Activated naive CD8-positive, alpha-beta T cell treated with anti-CD3 and anti-CD28 coated beads for 36 hours (primary cell): ENCODE measurements at regions not wholly inside any gene's neighbourhood (a gene's known extent, or its start where the extent isn't known, plus 50 kb on each side); places are given as distances from the start of the nearest gene placed in this dataset.
"Not testable (repeated sequence)": the region's sequence is repeated elsewhere in the genome, so short reads cannot be mapped to it uniquely, and the experiment has no call there.

Experiments used
- DNase-seq: peaks from one replicate; pipeline ENCODE4 v3.0.0; 2021
- H3K27ac Mint-ChIP-seq: one replicate; pipeline ENCODE4 v1.8.0; 2022; ENCODE audit warnings: mild to moderate bottlenecking, moderate library complexity, mixed read lengths
- H3K27me3 Mint-ChIP-seq: one replicate; pipeline ENCODE4 v1.8.0; 2022; ENCODE audit warnings: mild to moderate bottlenecking, mixed read lengths
- H3K36me3 Mint-ChIP-seq: one replicate; pipeline ENCODE4 v1.8.0; 2021; ENCODE audit warnings: mild to moderate bottlenecking, mixed read lengths
- H3K4me1 Mint-ChIP-seq: one replicate; pipeline ENCODE4 v1.8.0; 2021; ENCODE audit warnings: mixed read lengths
- H3K4me3 Mint-ChIP-seq: one replicate; pipeline ENCODE4 v1.8.0; 2022; ENCODE audit warnings: mild to moderate bottlenecking, moderate library complexity, mixed read lengths
- H3K9me3 Mint-ChIP-seq: one replicate; pipeline ENCODE4 v1.8.0; 2022; ENCODE audit warnings: mixed read lengths

DNA sequence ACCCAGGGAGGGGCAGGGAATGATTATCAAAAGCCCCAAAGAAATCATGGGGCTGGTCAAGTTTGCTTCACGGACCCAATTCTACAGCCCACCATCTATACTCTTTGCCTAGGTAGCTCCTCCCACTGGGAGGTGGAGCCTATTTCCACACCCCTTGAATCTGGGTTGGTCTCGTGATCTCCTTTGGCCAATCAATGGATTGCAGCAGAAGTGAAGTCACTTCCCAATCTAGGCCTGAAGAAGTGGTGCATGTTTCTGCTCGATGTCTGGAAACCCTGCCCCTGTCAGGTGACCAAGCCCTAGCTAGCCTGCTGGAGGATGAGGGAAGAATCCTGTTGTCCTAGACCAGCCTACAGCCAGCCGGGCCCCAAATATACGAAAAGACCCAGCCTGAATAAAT lies 86.3 kb upstream of the ADGRE5 start:
- H3K4me3 Mint-ChIP-seq, H3K4me1 Mint-ChIP-seq, H3K9me3 Mint-ChIP-seq, H3K36me3 Mint-ChIP-seq, H3K27ac Mint-ChIP-seq: not testable (repeated sequence)
- peak; percentile 38 for DNase-seq
- peaks cover 19% of the 10 kb centered on the region for H3K27me3 Mint-ChIP-seq

DNA sequence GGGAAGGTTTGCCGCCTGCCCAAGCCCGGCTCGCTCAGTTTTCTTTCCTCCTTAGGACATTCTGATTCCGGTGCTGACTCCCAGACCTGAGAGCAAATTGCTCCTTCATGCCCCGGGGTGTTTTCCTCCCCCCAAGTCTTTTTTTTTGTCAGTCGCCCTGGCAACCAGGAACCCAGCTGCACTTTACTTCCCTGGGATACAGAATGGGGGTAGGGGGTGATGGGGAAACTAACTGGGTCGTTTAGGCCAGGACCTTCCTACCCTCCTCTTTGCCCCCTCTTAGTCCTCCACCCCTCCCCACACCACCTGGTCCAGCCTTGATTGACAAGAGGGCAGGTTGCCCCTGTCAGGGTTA lies 87.5 kb upstream of the ADGRE5 start:
- peak overlapping the region; percentile 45 for H3K4me3 Mint-ChIP-seq
- not testable (repeated sequence) for H3K9me3 Mint-ChIP-seq, H3K36me3 Mint-ChIP-seq, DNase-seq, H3K4me1 Mint-ChIP-seq, H3K27ac Mint-ChIP-seq
- peaks cover 19% of the 10 kb centered on the region for H3K27me3 Mint-ChIP-seq

DNA sequence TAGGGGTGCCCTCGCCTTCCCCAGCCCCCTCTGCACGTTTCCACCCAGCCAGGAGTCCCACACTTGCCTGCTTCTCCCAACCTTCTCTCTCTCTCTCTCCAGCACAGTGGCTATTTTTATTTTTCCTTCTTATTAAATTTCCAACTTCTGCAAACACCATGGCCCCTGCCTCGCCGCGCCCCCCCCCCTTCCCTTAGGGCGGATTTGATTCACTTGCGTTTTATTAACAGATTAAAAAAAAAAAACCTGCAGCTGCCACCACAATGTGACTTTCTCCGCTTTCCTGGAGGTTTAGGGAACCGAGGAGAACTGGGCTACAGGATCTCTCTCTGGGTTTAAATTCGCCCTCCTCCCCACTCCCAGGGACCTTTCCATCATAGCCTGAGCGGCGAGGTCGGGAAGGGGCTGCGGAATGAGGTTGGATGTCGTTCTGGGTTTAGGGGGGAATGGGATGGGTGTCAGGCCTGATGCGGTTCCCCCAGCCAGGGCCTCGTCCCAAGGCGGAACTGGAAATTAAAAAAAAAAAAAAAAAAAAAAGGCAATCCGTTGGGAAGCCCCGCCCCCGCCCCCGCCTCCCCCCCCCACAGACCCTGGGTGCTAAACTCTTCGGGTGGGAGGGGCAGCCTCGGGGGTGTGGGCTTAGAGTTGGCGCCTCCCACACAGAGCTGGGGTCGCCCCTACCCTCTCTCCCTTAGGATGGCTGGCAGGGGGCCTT lies 87.3 kb upstream of the ADGRL1 start:
- not testable (repeated sequence) for H3K27ac Mint-ChIP-seq, H3K36me3 Mint-ChIP-seq, H3K9me3 Mint-ChIP-seq, DNase-seq
- Mint-ChIP-seq H3K27me3 (peaks cover 19% of the 10 kb centered on the region), H3K4me3 (peak overlapping the region; percentile 45), H3K4me1 (peaks cover 12% of the 10 kb centered on the region)

DNA sequence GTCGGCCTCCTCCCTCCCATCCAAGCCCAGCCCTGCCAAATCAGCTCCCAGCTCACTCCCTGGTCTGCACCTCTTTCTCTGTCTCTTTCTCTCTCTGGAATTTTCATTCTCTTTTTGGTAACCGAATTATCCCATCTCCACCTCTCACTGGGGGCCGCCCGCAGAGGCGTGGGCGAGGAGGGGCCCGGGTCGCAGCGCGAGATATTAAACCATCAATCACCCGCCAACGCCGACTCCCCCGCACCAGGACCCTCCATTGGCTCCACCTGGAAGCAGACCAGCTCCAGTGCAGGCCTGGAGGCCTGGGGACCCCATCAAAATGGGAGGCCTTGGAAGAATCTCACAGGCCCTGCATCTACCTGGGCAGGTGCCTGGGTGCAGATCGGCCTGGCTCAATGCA lies 83.8 kb upstream of the ADGRL1 start:
- H3K27me3 Mint-ChIP-seq: peaks cover 19% of the 10 kb centered on the region
- H3K36me3 Mint-ChIP-seq, H3K9me3 Mint-ChIP-seq, H3K27ac Mint-ChIP-seq, H3K4me3 Mint-ChIP-seq, DNase-seq: not testable (repeated sequence)
- H3K4me1 Mint-ChIP-seq: peaks cover 10% of the 10 kb centered on the region

DNA sequence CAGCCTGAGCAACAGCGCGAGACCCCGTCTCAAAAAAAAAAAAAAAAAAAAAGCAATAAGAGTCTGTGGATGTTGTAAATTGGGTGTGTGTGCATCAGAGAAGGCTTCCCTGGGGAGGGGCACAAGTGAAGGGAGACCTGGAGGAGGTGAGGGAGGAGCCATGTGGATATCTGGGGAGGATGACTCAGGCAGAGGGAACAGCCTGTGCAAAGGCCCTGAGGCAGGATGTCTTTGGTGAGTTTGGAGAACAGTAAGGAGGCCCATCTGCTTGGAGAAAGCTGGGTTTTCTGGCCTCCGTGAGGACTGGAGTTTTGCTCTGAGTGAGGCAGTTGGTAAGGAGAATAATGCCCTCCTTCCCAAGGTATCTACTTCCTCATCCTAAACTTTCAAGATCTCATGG lies 81.9 kb upstream of the ADGRL1 start:
- peaks cover 11% of the 10 kb centered on the region for H3K4me1 Mint-ChIP-seq
- not testable (repeated sequence) for H3K27ac Mint-ChIP-seq, DNase-seq, H3K4me3 Mint-ChIP-seq, H3K27me3 Mint-ChIP-seq, H3K36me3 Mint-ChIP-seq, H3K9me3 Mint-ChIP-seq

DNA sequence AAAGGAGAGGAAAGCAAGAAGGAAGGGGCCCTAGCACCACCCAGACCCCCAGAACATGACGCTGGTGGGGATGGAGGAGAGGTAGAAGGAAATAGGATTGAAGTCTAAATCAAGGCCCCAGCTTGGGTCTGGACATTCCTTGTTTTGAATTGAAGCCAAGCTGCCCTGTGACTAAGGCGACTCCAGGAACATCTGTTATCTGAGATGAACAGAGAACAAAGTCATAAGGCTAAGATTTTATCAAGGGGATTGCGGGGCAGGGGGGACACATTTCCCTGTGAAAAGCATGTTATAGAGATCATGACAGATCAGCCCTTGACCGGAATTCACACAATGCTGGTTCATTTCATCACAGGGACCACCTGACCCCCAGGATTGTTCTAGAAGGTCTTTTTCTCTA lies 80.6 kb upstream of the ADGRL1 start:
- H3K27ac Mint-ChIP-seq, H3K36me3 Mint-ChIP-seq, H3K4me3 Mint-ChIP-seq, H3K27me3 Mint-ChIP-seq, H3K9me3 Mint-ChIP-seq, DNase-seq: not testable (repeated sequence)
- H3K4me1 Mint-ChIP-seq: peaks cover 11% of the 10 kb centered on the region

DNA sequence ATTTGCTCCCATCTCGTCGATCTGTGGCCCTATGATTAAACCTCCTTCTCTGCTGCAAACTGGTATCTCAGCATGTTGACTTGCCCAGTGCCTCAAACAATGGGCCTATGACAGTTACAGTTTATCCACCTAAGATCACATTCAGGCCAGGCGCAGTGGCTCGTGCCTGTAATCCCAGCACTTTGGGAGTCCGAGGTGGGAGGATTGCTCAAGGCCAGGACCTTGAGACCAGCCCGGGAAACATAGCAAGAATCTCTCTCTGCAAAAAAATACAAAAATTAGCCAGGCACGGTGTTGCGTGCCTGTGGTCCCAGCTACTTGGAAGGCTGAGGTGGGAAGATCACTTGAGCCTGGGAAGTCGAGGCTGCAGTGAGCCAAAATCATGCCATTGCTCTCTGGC lies 79.8 kb upstream of the ADGRL1 start:
- not testable (repeated sequence) for H3K9me3 Mint-ChIP-seq, H3K27me3 Mint-ChIP-seq, H3K36me3 Mint-ChIP-seq, H3K27ac Mint-ChIP-seq, DNase-seq, H3K4me3 Mint-ChIP-seq
- H3K4me1 Mint-ChIP-seq: peaks cover 11% of the 10 kb centered on the region

DNA sequence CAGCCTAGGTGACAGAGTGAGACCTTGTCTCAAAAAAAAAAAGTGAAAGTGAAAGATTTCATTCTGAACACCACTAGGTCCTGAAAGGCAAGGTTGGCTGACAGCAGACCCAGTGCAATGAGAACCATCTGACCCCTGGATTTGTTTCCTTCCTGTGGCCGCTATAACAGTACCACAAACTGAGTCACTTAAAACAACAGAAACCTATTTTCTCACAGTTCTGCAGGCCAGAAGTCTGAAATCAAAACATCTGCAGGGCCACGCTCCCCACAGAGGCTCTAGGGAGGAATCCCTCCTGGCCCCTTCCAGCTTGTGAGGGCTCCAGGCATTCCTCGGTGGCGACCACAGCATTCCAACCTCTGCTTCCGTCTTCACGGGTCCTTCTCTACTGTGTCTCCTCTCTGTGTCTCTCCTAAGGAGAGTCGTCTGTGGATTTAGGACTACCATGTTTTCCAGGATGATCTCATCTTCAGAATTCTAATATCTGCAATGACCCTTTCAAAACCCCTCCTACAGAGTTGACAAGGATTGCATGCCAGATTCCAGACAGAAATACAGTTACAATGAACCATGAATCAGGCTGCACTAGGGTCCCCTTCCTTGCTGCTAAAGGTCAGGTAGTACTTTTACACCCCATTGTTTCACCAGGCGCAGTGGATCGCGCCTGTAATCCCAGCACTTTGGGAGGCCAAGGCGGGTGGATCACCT lies 78.0 kb upstream of the ADGRL1 start:
- H3K27ac Mint-ChIP-seq, H3K4me3 Mint-ChIP-seq, H3K36me3 Mint-ChIP-seq, H3K9me3 Mint-ChIP-seq, H3K27me3 Mint-ChIP-seq: not testable (repeated sequence)
- H3K4me1 Mint-ChIP-seq: peaks cover 11% of the 10 kb centered on the region
- DNase-seq: peak; percentile 29

DNA sequence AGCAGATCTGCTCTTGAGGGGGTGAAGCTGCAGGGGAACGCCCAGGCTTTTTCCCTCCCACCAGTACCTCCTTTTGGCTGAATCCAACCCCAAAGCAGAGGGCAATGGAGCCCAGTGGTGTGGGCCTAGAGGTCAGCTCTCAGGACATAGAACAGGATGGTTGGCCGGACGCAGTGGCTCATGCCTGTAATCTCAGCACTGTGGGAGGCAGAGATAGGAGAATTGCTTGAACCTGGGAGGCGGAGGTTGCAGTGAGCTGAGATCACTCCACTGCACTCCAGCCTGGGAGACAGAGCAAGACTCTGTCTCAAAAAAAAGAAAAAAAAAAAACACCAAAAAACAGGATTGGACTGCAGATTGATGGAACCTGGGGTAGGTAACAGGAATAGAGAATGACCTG lies 73.3 kb upstream of the ADGRL1 start:
- H3K4me3 Mint-ChIP-seq, H3K9me3 Mint-ChIP-seq, DNase-seq, H3K27me3 Mint-ChIP-seq, H3K36me3 Mint-ChIP-seq, H3K27ac Mint-ChIP-seq: not testable (repeated sequence)
- H3K4me1 Mint-ChIP-seq: peaks cover 12% of the 10 kb centered on the region

DNA sequence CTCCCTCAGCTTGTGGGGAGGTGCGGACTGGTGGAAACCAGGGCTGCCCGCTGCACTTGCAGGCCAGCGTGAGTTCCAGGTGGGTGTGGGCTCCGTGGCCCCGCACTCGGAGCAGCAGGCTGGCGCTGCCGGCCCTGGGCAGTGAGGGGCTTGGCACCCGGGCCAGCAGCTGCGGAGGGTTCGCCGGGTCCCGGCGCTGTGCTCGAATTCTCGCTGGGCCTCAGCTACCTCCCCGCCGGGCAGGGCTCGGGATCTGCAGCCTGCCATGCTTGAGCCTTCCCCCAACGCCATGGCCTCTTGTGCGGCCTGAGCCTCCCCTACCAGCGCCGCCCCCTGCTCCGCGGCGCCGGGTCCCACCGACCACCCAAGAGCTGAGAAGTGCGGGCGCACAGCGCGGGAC lies 71.6 kb upstream of the ADGRL1 start:
- H3K4me1 Mint-ChIP-seq: peaks cover 7% of the 10 kb centered on the region
- no peak overlapping the region for H3K4me3 Mint-ChIP-seq
- peaks cover 10% of the 10 kb centered on the region for H3K9me3 Mint-ChIP-seq
- H3K36me3 Mint-ChIP-seq: peaks cover 5% of the 10 kb centered on the region
- no peak overlapping the region for H3K27ac Mint-ChIP-seq
- H3K27me3 Mint-ChIP-seq: no peaks in the 10 kb centered on the region
- no peak for DNase-seq

DNA sequence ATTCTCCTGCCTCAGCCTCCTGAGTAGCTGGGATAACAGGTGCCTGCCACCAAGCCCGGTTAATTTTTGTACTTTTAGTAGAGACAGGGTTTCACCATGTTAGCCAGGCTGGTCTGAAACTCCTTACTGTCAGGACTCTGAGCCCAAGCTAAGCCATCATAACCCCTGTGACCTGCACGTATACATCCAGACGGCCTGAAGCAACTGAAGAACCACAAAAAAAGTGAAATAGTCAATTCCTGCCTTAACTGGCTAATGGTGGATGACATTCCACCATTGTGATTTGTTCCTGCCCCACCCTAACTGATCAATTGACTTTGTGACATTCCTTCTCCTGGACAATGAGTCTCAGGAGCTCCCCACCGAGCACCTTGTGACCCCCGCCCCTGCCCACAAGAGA lies 69.9 kb upstream of the ADGRL1 start:
- not testable (repeated sequence) for H3K4me1 Mint-ChIP-seq, H3K27me3 Mint-ChIP-seq, DNase-seq, H3K9me3 Mint-ChIP-seq, H3K36me3 Mint-ChIP-seq, H3K27ac Mint-ChIP-seq, H3K4me3 Mint-ChIP-seq

DNA sequence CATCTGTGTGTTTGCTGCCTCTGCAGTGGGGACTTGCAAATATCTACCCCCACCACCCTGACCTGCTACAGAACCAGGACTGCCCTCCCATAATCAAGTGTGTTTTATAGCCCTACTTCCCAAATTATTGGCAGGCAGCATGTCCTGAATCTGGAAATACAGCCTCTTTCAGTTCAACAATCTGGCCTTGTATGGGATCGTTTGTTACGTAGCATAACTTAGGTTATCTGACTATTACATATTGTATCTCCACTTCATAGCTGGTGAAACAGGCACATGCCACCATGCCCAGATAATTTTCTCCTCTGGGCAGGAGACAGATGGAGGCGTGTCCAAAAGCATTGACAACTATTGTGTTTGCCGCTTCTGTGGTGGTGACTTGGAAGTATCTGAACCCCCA lies 66.7 kb upstream of the ADGRL1 start:
- Mint-ChIP-seq H3K27ac (no peak overlapping the region), H3K4me1 (peaks cover 7% of the 10 kb centered on the region), H3K36me3 (peaks cover 5% of the 10 kb centered on the region)

DNA sequence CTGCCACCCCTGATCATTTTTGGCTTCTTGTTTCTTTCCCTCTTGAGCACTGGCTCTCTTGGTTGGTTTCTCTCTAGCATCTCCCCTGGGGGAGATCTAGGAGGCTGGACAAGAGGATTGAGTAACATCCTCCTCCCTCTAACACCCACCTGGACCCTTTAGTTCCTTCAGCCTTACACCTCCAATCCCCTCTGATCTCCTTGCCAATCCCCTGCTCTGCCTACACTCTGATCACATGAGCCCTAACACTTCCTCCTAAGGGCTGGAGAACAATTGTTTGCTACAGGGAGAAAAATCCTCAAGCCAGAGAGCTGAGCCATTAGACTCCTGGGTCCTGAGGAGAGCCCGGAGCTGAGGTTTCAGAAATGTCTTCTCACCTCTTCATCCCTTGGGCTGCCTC lies 65.9 kb upstream of the ADGRL1 start:
- H3K4me1 Mint-ChIP-seq: peaks cover 7% of the 10 kb centered on the region
- H3K9me3 Mint-ChIP-seq: peaks cover 10% of the 10 kb centered on the region
- DNase-seq: no peak
- no peak overlapping the region for H3K27ac Mint-ChIP-seq
- no peaks in the 10 kb centered on the region for H3K27me3 Mint-ChIP-seq
- no peak overlapping the region for H3K4me3 Mint-ChIP-seq
- H3K36me3 Mint-ChIP-seq: peaks cover 5% of the 10 kb centered on the region

More for the DNA sequence above, 66.7 kb upstream of the ADGRL1 start:
- H3K27me3 Mint-ChIP-seq: no peaks in the 10 kb centered on the region
- no peak for DNase-seq
- H3K9me3 Mint-ChIP-seq: peaks cover 10% of the 10 kb centered on the region
- no peak overlapping the region for H3K4me3 Mint-ChIP-seq

DNA sequence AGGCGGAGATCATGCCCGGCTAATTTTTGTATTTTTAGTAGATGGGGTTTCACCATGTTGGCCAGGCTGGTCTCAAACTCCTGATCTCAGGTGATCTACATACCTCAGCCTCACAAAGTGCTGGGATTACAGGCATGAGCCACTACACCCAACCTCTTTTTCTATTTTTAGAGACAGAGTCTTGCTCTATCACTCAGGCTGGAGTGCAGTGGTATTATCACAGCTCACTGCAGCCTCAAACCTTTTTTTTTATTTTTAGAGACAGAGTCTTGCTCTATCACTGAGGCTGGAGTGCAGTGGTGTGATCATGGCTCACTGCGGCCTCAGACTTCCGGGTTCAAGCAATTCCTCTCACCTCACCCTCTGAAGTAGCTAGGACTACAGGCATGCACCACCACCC lies 64.6 kb upstream of the ADGRL1 start:
- not testable (repeated sequence) for H3K27me3 Mint-ChIP-seq, H3K27ac Mint-ChIP-seq, H3K9me3 Mint-ChIP-seq, DNase-seq, H3K4me3 Mint-ChIP-seq, H3K36me3 Mint-ChIP-seq, H3K4me1 Mint-ChIP-seq

DNA sequence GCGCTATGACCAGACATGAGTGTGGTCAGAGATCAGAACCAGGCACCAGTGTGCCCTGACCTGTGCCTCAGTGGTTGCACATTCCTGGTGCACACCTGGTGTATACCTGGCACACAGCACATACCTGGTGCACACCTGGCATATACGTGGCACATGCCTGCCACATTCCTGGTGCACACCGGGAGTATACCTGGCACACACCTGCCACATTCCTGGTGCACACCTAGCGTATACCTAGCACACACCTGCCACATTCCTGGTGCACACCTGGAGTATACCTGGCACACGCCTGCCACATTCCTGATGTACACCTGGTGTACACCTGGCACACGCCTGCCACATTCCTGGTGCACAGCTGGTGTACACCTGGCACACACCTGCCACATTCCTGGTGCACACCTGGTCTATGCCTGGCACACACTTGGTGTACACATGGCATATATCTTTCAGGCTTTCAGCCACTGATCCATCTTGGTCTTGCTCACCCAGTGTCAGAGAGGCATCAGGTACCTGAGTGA lies 61.3 kb upstream of the ADGRL1 start:
- no peak overlapping the region for H3K4me3 Mint-ChIP-seq
- no peaks in the 10 kb centered on the region for H3K27me3 Mint-ChIP-seq
- no peak overlapping the region for H3K27ac Mint-ChIP-seq
- H3K4me1 Mint-ChIP-seq: no peaks in the 10 kb centered on the region
- no peaks in the 10 kb centered on the region for H3K36me3 Mint-ChIP-seq
- DNase-seq: no peak
- no peaks in the 10 kb centered on the region for H3K9me3 Mint-ChIP-seq

DNA sequence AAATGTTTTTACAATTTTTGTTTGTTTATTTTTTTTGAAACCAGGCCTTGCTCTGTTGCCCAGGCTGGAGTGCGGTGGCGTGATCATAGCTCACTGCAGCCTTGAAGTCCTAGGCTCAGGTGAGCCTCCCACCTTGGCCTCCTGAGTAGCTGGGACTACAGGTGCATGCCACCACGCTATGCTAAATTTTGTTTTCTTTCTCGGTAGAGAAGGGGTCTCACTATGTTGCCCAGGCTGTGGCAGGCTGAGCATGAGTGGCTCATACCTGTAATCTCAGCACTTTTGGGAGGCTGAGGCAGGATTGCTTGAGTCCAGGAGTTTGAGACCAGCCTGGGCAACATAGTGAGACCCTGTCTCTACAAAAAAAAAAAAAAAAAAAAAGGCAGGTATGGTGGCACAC lies 60.2 kb upstream of the ADGRL1 start:
- H3K27ac Mint-ChIP-seq, H3K27me3 Mint-ChIP-seq, H3K9me3 Mint-ChIP-seq, H3K36me3 Mint-ChIP-seq, H3K4me3 Mint-ChIP-seq, H3K4me1 Mint-ChIP-seq, DNase-seq: not testable (repeated sequence)
